Psoas muscle (tissue), 7 donors: ENCODE measurements at regions not wholly inside any gene's neighbourhood (a gene's known extent, or its start where the extent isn't known, plus 50 kb on each side); places are given as distances from the start of the nearest gene placed in this dataset.
"Not testable (repeated sequence)": the region's sequence is repeated elsewhere in the genome, so short reads cannot be mapped to it uniquely, and the experiment has no call there.

ENCODE experiments used
- ATAC-seq, 4 donors: fragments of 200-7000 bp; cut with Tn5 transposase; one replicate each; pipeline ENCODE4 v1.9.1; 2020; ENCODE audit warnings: moderate library complexity in 3 of 4, mild to moderate bottlenecking in 2 of 4
- DNase-seq, 2 donors: peaks; one replicate each; pipeline ENCODE4 v3.0.0-alpha.2; 2020
- H3K27ac ChIP-seq: fragments of 200-600 bp; one replicate; pipeline ENCODE4 v1.8.0; 2022
- H3K27me3 ChIP-seq, 3 donors: fragments of 200-600 bp in 1 of 3; one replicate each; pipeline versions ENCODE4 v1.6.1 to v1.8.0; 2013 to 2022; ENCODE audit warnings: low read length in 2 of 3, mild to moderate bottlenecking in 2 of 3, moderate library complexity in 1 of 3; ENCODE audit not compliant: insufficient read depth in 3 of 3
- H3K36me3 ChIP-seq, 2 donors: fragments of 200-600 bp in 1 of 2; one replicate each; pipeline versions ENCODE4 v1.6.1 to v1.8.0; 2013 to 2022; ENCODE audit warnings: low read depth in 1 of 2, mild to moderate bottlenecking in 1 of 2, moderate library complexity in 1 of 2; ENCODE audit not compliant: insufficient read depth in 1 of 2
- H3K4me1 ChIP-seq: fragments of 200-600 bp; one replicate; pipeline ENCODE4 v1.8.0; 2022
- H3K4me3 ChIP-seq: fragments of 200-600 bp; one replicate; pipeline ENCODE4 v1.8.0; 2022; ENCODE audit warnings: mild to moderate bottlenecking
- H3K9me3 ChIP-seq: fragments of 200-600 bp; one replicate; pipeline ENCODE4 v1.8.0; 2022
- WGBS, 3 donors: extraction: QIAGEN DNeasy Blood & Tissue Kit; methylation state at CpG; one replicate each; pipeline versions ENCODE4 v1.1.6 to v1.1.7; 2013; 5-methylcytosine and 5-hydroxymethylcytosine counted together
- intact Hi-C, 2 donors: fragments of 100-400 bp; cut with DNase I; formaldehyde crosslinking; loops; one replicate each; pipeline versions ENCODE4 v1.11.0 to v1.14.2; 2022
- TF ChIP-seq, protein P1 (sequence below): fragments of 200-600 bp; IDR thresholded peaks from one replicate; pipeline ENCODE4 v1.8.0; 2022; ENCODE audit warnings: antibody characterized with exemption
- donor health status: healthy with polysubstance abuse.
- donor health status: DM: no; HTN: no; CAD: no; lungs with moderate emphysema.
- donor health status: Bipolar disorder and iron deficiency.
- donor health status: healthy.
- donor health status: DM: yes; HTN: yes; CAD: no.
- donor health status: DM: no; HTN: no; CAD: no.
- donor health status: DM: yes; HTN: yes; CAD: no.

DNA sequence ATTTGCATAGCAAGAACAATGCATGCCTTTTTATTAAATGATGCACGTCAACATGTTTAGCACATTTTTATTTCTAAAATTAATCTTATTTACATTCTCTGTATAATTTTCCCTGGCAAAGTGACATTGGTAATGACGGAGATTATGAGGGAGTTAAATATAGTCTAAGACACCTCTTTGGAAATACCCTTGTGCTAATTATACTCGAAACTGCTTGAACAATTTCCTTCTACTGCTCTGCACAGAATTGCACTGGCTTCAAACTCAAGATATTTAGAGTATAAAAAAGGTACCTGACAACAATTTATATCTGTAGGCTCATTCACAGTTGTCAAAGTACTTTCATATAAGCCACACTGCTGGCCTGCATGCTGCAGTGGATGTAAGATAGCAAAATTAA is 602.7 kb downstream of the NXPH1 start:
- intact Hi-C loops = no loop called here
- Histone ChIP-seq H3K27me3 (no peaks in the 10 kb centered on the region), H3K4me1 (no peaks in the 10 kb centered on the region), H3K4me3 (no peak overlapping the region), H3K27ac (no peak overlapping the region), H3K9me3 (no peaks in the 10 kb centered on the region), H3K36me3 (no peaks in the 10 kb centered on the region)
- 72 to 81% (median 75%) methylated on average over 3 of the region's 3 CpGs for whole genome bisulfite sequencing, 3 donors
- ATAC-seq (no peak), DNase-seq (no peak)
- TF ChIP-seq, protein P1, sequence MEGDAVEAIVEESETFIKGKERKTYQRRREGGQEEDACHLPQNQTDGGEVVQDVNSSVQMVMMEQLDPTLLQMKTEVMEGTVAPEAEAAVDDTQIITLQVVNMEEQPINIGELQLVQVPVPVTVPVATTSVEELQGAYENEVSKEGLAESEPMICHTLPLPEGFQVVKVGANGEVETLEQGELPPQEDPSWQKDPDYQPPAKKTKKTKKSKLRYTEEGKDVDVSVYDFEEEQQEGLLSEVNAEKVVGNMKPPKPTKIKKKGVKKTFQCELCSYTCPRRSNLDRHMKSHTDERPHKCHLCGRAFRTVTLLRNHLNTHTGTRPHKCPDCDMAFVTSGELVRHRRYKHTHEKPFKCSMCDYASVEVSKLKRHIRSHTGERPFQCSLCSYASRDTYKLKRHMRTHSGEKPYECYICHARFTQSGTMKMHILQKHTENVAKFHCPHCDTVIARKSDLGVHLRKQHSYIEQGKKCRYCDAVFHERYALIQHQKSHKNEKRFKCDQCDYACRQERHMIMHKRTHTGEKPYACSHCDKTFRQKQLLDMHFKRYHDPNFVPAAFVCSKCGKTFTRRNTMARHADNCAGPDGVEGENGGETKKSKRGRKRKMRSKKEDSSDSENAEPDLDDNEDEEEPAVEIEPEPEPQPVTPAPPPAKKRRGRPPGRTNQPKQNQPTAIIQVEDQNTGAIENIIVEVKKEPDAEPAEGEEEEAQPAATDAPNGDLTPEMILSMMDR = no peak

DNA sequence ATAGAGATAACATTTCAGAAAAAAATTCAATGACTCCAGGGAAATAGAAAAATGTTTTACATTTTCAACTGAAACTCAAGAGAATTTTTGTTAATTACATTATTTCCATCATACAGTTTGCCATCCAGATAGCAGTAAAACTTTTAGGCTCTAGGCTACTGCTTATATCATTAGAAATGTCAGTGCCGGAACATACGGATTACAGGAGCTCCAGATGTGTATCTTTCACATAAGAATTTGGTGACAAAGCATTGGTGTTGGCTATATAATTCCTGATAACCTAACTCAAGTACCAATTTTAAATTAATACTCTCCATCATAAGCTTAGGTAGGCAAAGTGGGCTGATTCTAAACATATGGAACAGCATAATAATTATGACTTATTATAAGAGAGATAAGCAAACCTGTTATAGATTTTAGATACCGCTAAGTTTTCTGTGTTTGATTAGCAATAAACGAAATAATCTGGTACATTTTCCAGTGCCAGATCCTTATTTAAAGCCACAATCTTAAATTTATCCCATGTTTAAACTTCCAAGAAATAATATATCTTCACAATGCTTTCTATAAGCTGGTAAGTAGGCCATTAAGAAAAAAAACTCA is 637.9 kb downstream of the NXPH1 start:
- 72 to 83% (median 80%) methylated on average over 4 of the region's 4 CpGs for WGBS, 3 donors
- ATAC-seq = no peak

DNA sequence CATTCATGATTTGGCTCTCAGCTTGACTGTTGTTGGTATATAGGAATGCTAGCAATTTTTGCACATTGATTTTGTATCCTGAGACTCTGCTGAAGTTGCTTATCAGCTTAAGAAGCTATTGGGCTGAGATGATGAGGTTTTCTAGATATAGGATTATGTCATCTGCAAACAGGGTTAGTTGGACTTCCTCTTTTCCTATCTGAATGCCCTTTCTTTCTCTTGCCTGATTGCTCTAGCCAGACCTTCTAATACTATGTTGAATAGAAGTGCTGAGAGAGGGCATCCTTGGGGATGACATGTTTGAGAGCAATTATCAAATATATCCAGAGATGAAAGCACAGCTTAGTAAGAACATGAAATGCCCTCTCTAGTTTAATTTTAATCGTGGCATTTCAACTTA is 642.4 kb downstream of the NXPH1 start:
- H3K4me1 ChIP-seq, H3K36me3 ChIP-seq, ATAC-seq, H3K27me3 ChIP-seq, H3K27ac ChIP-seq, DNase-seq, H3K4me3 ChIP-seq, intact Hi-C loops, H3K9me3 ChIP-seq: not testable (repeated sequence)
- 62 to 71% (median 65%) methylated on average over 1 of the region's 1 CpG for WGBS, 3 donors

More for the DNA sequence above, 637.9 kb downstream of the NXPH1 start:
- intact Hi-C loops = no loop called here
- no peak overlapping the region for H3K4me3 ChIP-seq
- no peak for DNase-seq
- H3K36me3 ChIP-seq = no peaks in the 10 kb centered on the region
- no peak overlapping the region for H3K27ac ChIP-seq
- no peaks in the 10 kb centered on the region for H3K4me1 ChIP-seq
- H3K9me3 ChIP-seq = peaks cover 6% of the 10 kb centered on the region
- H3K27me3 ChIP-seq = no peaks in the 10 kb centered on the region
- TF ChIP-seq, protein P1 = no peak

DNA sequence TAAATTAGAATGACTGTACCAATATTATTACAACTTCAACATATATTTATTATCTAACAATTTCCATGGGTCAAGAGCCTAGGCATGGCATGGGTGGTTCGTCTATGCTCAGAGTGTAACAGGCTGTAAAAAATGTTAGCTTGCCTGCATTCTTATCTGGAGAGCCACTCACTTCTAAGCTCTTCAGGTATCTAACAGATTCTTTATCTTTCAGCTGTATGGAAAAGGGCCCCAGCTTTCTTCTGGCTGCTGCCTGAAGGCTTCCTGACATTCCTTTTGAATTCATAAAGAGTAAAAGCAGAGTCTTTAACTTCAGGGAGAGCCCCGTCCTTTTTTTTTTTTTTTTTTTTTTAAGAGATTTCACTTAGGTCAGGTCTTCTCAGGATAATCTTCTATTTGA is 648.8 kb downstream of the NXPH1 start:
- DNase-seq (no peak), ATAC-seq (no peak)
- intact Hi-C loops = no loop called here
- no peak overlapping the region for H3K27ac ChIP-seq
- TF ChIP-seq, protein P1 = no peak
- H3K36me3 ChIP-seq = no peaks in the 10 kb centered on the region
- H3K27me3 ChIP-seq = no peaks in the 10 kb centered on the region
- 63 to 86% (median 76%) methylated on average over 2 of the region's 2 CpGs for WGBS, 3 donors
- no peaks in the 10 kb centered on the region for H3K9me3 ChIP-seq
- H3K4me3 ChIP-seq = no peak overlapping the region
- H3K4me1 ChIP-seq = no peaks in the 10 kb centered on the region

GRCh38 chr7:9083837-9084236 is 650.4 kb downstream of the NXPH1 start:
- H3K36me3 ChIP-seq = no peaks in the 10 kb centered on the region
- intact Hi-C loops = no loop called here
- DNase-seq (no peak), ATAC-seq (no peak)
- no peaks in the 10 kb centered on the region for H3K27me3 ChIP-seq
- no peak overlapping the region for H3K27ac ChIP-seq
- no peaks in the 10 kb centered on the region for H3K4me1 ChIP-seq
- no peak overlapping the region for H3K4me3 ChIP-seq
- no peaks in the 10 kb centered on the region for H3K9me3 ChIP-seq
- WGBS, 3 donors = 61 to 68% (median 61%) methylated on average over 5 of the region's 5 CpGs
- TF ChIP-seq, protein P1 = no peak
